Calu3 (cell line): ENCODE measurements at regions not wholly inside any gene's neighbourhood (a gene's known extent, or its start where the extent isn't known, plus 50 kb on each side); places are given as distances from the start of the nearest gene placed in this dataset.

Experiments
- BruUV-seq: library from RNA; stranded (reverse); fragments of 400-500 nt; replicated peaks from 2 replicates; lab custom pipeline; 2021; lab: Mats Ljungman, UMichigan
- CTCF ChIA-PET: fragments of 300-600 bp; sonication (Branson Sonifier 250); formaldehyde crosslinking; loops from one replicate; lab custom pipeline; 2022; ENCODE audit warnings: antibody characterized with exemption; lab: Charles Lee
- DNase-seq: peaks from one replicate; pipeline ENCODE4 v3.0.0; 2022
- H3K27ac Mint-ChIP-seq: one replicate; pipeline ENCODE4 v1.8.0; 2022; ENCODE audit warnings: mixed read lengths; ENCODE audit not compliant: unreplicated experiment
- H3K27me3 Mint-ChIP-seq: one replicate; pipeline ENCODE4 v1.8.0; 2022; ENCODE audit warnings: mixed read lengths; ENCODE audit not compliant: unreplicated experiment
- H3K36me3 Mint-ChIP-seq: one replicate; pipeline ENCODE4 v1.8.0; 2022; ENCODE audit warnings: mild to moderate bottlenecking, moderate library complexity, mixed read lengths; ENCODE audit not compliant: insufficient read depth, unreplicated experiment
- H3K4me1 Mint-ChIP-seq: one replicate; pipeline ENCODE4 v1.8.0; 2022; ENCODE audit warnings: mild to moderate bottlenecking, low read depth, mixed read lengths; ENCODE audit not compliant: unreplicated experiment
- H3K4me3 Mint-ChIP-seq: one replicate; pipeline ENCODE4 v1.8.0; 2022; ENCODE audit warnings: mild to moderate bottlenecking, low read depth, moderate library complexity, mixed read lengths; ENCODE audit not compliant: unreplicated experiment
- H3K9me3 Mint-ChIP-seq: one replicate; pipeline ENCODE4 v1.8.0; 2022; ENCODE audit warnings: low read depth, mixed read lengths; ENCODE audit not compliant: unreplicated experiment
- intact Hi-C: fragments of 100-400 bp; cut with micrococcal nuclease; formaldehyde crosslinking; loops from one replicate; pipeline ENCODE4 v1.10.0; 2022; ENCODE audit not compliant: unreplicated experiment
- TF ChIP-seq, protein P1 (sequence below): fragments of 200-600 bp; IDR thresholded peaks from one replicate; pipeline ENCODE4 v1.8.0; 2022; ENCODE audit warnings: antibody characterized with exemption; ENCODE audit not compliant: unreplicated experiment

DNA sequence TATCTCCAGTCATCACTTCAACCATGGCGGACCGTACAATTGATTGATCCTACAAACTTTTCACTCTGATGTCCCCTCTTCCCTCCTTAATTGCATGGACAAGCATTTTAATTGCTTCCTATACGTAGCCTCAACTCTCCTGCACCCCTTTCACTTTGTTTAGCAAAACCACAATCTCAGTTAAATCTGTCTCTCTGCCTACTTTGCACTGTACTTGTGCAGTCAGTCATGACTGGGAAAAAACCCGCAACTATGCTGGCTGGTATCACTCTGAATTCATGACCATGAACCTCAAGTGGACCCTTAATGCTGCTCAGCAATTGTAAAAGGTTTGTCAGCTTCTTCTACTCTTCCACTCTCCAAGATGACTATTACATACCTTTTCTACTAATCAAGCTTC, 51.7 kb upstream of the AFF2 start:
- Mint-ChIP-seq H3K4me1 (no peaks in the 10 kb centered on the region), H3K27me3 (no peaks in the 10 kb centered on the region), H3K27ac (no peak overlapping the region), H3K4me3 (no peak overlapping the region), H3K9me3 (peaks cover 9% of the 10 kb centered on the region), H3K36me3 (no peaks in the 10 kb centered on the region)
- DNase-seq: no peak
- no TSS peak for BruUV-seq
- intact Hi-C loops: no loop called here
- CTCF ChIA-PET: no interaction called here
- TF ChIP-seq, protein P1, sequence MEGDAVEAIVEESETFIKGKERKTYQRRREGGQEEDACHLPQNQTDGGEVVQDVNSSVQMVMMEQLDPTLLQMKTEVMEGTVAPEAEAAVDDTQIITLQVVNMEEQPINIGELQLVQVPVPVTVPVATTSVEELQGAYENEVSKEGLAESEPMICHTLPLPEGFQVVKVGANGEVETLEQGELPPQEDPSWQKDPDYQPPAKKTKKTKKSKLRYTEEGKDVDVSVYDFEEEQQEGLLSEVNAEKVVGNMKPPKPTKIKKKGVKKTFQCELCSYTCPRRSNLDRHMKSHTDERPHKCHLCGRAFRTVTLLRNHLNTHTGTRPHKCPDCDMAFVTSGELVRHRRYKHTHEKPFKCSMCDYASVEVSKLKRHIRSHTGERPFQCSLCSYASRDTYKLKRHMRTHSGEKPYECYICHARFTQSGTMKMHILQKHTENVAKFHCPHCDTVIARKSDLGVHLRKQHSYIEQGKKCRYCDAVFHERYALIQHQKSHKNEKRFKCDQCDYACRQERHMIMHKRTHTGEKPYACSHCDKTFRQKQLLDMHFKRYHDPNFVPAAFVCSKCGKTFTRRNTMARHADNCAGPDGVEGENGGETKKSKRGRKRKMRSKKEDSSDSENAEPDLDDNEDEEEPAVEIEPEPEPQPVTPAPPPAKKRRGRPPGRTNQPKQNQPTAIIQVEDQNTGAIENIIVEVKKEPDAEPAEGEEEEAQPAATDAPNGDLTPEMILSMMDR: no peak
